ENCODE measurements at regions not wholly inside any gene's neighbourhood (a gene's known extent, or its start where the extent isn't known, plus 50 kb on each side); places are given as distances from the start of the nearest gene placed in this dataset.

GRCh38 chr1:219265026-219265515 is 91.4 kb downstream of the LYPLAL1 start:
- TF ChIP-seq, protein P1, sequence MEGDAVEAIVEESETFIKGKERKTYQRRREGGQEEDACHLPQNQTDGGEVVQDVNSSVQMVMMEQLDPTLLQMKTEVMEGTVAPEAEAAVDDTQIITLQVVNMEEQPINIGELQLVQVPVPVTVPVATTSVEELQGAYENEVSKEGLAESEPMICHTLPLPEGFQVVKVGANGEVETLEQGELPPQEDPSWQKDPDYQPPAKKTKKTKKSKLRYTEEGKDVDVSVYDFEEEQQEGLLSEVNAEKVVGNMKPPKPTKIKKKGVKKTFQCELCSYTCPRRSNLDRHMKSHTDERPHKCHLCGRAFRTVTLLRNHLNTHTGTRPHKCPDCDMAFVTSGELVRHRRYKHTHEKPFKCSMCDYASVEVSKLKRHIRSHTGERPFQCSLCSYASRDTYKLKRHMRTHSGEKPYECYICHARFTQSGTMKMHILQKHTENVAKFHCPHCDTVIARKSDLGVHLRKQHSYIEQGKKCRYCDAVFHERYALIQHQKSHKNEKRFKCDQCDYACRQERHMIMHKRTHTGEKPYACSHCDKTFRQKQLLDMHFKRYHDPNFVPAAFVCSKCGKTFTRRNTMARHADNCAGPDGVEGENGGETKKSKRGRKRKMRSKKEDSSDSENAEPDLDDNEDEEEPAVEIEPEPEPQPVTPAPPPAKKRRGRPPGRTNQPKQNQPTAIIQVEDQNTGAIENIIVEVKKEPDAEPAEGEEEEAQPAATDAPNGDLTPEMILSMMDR (IDR thresholded peaks at IDR 0.05 in 2 of 3, conservative IDR thresholded peaks at IDR 0.05 in 1 of 3; ENCODE audit: borderline replicate concordance in 1 of 3, insufficient read depth in 1 of 3, low read depth in 2 of 3, low read length in 2 of 3) = no peak
- no peak for TF ChIP-seq YY1 (IDR thresholded peaks at IDR 0.05; ENCODE audit: extremely low read depth, insufficient replicate concordance, low read depth, low read length)
- no peak for TF ChIP-seq POLR2A (IDR thresholded peaks at IDR 0.05; ENCODE audit: borderline replicate concordance, extremely low read depth, insufficient read depth, insufficient read length)
- no peak for TF ChIP-seq EZH2 (IDR thresholded peaks at IDR 0.05)
- no peak for TF ChIP-seq ELF1 (IDR thresholded peaks at IDR 0.05; ENCODE audit: borderline replicate concordance, low read depth)
- no peak for TF ChIP-seq JUND (IDR thresholded peaks at IDR 0.05)

All from HCT116 (cell line).